HG03354 (cell line): ENCODE measurements at regions not wholly inside any gene's neighbourhood (a gene's known extent, or its start where the extent isn't known, plus 50 kb on each side); places are given as distances from the start of the nearest gene placed in this dataset.
A peak's percentile ranks its signal among the peaks of the same experiment; 100 is the strongest.

ENCODE experiments used
- ATAC-seq: cut with Tn5 transposase; IDR thresholded peaks from one replicate; pipeline ENCODE4 v1.9.1; 2021; ENCODE audit warnings: mild to moderate bottlenecking; ENCODE audit not compliant: unreplicated experiment, poor library complexity, severe bottlenecking

- ATAC-seq = no peak
Measured at GRCh38 chr12:76611533-76611932, 52.0 kb upstream of the OSBPL8 start.

GRCh38 chr12:76614364-76614763 lies 54.8 kb upstream of the OSBPL8 start:
- no peak for ATAC-seq

- no peak for ATAC-seq
Measured at GRCh38 chr12:76618031-76618430, 58.5 kb upstream of the OSBPL8 start.

DNA sequence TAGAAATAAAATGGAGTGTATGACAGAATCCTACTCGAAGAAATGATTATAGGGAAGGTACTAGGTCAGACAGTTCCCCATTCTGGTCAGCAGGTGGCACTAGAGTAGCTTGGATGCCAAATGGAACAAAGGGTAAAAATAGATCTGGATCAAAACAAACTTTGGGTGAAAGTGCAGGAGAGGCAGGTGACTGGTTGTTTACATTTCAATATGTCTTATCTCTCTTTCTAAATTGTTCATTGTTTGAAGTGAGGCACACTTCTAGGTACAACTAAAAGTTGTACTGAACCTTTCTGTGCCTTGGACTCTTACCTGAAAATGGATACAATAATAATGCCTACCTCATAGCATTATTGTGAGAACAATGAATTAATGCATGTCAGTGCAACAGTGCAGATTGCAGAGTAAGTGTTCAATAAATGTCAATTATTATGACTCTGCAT lies 62.0 kb upstream of the OSBPL8 start:
- peak; percentile 84 for ATAC-seq

GRCh38 chr12:76622351-76622750 lies 62.8 kb upstream of the OSBPL8 start:
- ATAC-seq = no peak

DNA sequence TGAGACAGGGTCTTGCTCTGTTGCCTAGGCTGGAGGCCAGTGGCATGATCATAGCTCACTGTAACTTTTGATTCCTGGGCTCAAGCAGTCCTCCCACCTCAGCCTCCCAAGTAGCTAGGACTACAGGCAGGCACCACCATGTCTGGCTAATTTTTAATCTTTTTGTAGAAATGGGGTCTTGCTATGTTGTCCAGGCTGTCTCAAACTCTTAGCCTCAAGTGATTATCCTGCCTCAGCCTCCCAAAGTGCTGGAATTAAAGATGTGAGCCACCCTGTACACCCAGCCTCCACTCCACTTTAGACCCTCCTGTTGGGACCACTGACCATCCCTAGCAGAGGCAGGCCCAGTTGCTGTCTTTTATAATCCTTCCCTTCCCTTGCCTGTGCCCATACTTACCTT lies 63.3 kb upstream of the OSBPL8 start:
- no peak for ATAC-seq

- ATAC-seq = no peak
Measured at GRCh38 chr12:76623931-76624330, 64.4 kb upstream of the OSBPL8 start.

- ATAC-seq = no peak
Measured at GRCh38 chr12:76627346-76628135, 68.0 kb upstream of the OSBPL8 start.

- no peak for ATAC-seq
Measured at GRCh38 chr12:76628745-76629144, 69.2 kb upstream of the OSBPL8 start.

- ATAC-seq = no peak
Measured at GRCh38 chr12:76631741-76632140, 72.2 kb upstream of the OSBPL8 start.

DNA sequence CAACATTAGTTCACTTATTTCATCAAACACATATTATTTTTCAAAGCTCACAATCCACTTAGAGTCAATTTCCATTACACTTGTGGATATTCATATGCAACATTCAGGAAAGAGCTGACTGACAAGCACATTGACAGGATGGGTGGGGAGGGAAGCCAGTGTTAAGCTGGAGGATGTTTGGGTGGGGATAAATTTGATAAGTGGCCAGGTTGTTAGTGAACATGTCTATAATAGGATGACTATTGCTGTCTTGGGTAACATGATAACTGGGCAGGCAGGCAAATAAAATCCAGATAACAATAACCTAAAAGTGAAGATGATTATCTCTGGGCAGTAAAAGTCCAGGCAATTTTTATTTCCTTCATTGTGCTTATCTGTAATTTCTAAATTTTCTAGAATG lies 73.8 kb upstream of the OSBPL8 start:
- ATAC-seq = no peak

GRCh38 chr12:76634133-76634532 lies 74.6 kb upstream of the OSBPL8 start:
- no peak for ATAC-seq

GRCh38 chr12:76636121-76636692 lies 76.6 kb upstream of the OSBPL8 start:
- no peak for ATAC-seq

GRCh38 chr12:76637807-76638206 lies 78.2 kb upstream of the OSBPL8 start:
- no peak for ATAC-seq

GRCh38 chr12:76639646-76640045 lies 80.1 kb upstream of the OSBPL8 start:
- ATAC-seq = no peak

DNA sequence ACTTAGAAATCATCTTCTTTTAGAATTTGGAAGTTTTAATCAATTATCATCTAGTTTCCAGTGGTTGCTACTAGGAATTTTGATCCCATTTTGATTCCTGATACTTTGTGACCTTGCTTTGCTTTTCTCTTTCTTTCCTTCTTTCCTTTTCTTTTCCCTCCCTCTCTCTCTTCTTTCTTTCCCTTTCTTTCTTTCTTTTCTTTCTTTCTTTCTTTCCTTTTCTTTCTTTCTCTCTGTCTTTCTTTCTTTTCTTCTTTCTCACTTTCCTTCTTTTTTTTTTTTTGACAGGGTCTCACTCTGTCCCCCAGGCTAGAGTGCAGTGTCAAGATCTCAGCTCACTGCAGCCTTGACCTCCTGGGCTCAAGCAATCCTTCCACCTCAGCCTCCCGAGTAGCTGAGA lies 81.5 kb upstream of the OSBPL8 start:
- ATAC-seq = no peak

DNA sequence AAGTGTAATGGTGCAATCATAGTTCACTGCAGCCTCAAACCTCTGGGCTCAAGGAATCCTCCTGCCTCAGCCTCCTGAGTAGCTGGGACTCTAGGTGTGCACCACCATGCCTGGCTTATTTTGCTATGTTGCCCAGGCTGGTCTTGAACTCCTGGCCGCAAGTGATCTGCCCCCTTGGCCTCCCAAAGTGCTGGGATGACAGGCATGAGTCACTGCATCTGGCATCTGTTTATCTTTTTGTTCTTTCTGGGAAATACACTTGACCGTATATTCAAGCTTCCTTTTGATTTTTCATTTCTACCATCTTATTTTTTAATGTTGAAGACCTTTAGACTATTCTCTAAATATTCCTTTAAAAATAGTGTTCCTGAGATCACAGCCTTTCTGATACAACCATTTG lies 82.4 kb upstream of the OSBPL8 start:
- no peak for ATAC-seq

DNA sequence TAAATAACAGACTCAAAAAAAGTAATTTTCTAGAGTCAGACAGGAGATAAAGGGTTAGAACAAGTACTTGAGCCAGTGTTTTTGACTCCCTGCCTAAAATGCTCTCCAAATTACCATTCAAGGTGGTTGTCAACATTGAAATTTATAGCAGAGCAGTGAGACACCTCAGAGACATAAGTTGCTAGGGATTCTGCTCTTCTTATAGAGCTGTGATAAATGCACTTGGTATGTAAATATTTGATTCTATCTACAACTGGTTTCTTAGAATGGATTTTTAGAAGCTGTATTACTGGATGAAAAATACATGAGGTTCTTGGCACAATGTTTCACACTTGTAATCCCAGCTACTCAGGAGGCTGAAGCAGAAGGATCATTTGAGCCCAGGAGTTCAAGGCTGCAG lies 83.9 kb upstream of the OSBPL8 start:
- no peak for ATAC-seq

DNA sequence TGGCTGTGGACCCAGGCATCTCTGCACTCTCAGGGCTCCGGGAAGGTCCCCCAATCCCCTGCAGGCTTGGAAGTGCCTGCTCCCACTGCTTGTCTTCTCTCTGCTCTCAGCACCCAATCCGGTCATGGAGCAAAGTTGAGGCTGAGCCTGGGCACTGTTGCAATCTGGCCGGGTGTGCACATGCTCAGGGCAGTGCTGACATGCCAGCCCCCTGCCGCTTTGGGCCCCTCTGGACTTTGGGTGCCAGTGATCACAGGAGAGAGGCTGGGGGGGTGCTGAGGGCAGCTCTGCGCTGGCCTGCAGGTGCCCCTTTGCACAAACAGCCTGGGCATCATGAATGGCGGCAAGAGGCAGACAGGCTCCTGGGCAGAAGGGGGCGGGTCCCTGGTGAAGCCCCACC lies 85.4 kb upstream of the OSBPL8 start:
- no peak for ATAC-seq

GRCh38 chr12:76645934-76646333 lies 86.4 kb upstream of the OSBPL8 start:
- ATAC-seq = no peak

GRCh38 chr12:76646366-76646765 lies 86.8 kb upstream of the OSBPL8 start:
- no peak for ATAC-seq

- no peak for ATAC-seq
Measured at GRCh38 chr12:76649099-76649498, 89.5 kb upstream of the OSBPL8 start.
